BLaER1 (cell line): ENCODE measurements at regions not wholly inside any gene's neighbourhood (a gene's known extent, or its start where the extent isn't known, plus 50 kb on each side); places are given as distances from the start of the nearest gene placed in this dataset.

ENCODE experiments used
- H3K27ac ChIP-seq: shearing (Covaris generic); formaldehyde crosslinking; 2 replicates; pipeline ENCODE4 v1.8.1; 2022
- H3K27me3 ChIP-seq: shearing (Covaris generic); formaldehyde crosslinking; 2 replicates; pipeline ENCODE4 v1.8.1; 2022
- H3K36me3 ChIP-seq: shearing (Covaris generic); formaldehyde crosslinking; 2 replicates; pipeline ENCODE4 v1.8.1; 2022
- H3K4me1 ChIP-seq: shearing (Covaris generic); formaldehyde crosslinking; 2 replicates; pipeline ENCODE4 v1.8.1; 2022
- H3K4me2 ChIP-seq: shearing (Covaris generic); formaldehyde crosslinking; 2 replicates; pipeline ENCODE4 v1.8.1; 2022
- H3K4me3 ChIP-seq: shearing (Covaris generic); formaldehyde crosslinking; 2 replicates; pipeline ENCODE4 v1.8.1; 2022
- H3K9ac ChIP-seq: shearing (Covaris generic); formaldehyde crosslinking; 2 replicates; pipeline ENCODE4 v1.8.1; 2022
- H3K9me3 ChIP-seq: shearing (Covaris generic); formaldehyde crosslinking; 2 replicates; pipeline ENCODE4 v1.8.1; 2022
- H4K20me1 ChIP-seq: shearing (Covaris generic); formaldehyde crosslinking; 2 replicates; pipeline ENCODE4 v1.8.1; 2022
- Cebpa-rat ChIP-seq: shearing (Covaris generic); IDR thresholded peaks from 2 replicates; pipeline ENCODE4 v1.8.1; 2022

DNA sequence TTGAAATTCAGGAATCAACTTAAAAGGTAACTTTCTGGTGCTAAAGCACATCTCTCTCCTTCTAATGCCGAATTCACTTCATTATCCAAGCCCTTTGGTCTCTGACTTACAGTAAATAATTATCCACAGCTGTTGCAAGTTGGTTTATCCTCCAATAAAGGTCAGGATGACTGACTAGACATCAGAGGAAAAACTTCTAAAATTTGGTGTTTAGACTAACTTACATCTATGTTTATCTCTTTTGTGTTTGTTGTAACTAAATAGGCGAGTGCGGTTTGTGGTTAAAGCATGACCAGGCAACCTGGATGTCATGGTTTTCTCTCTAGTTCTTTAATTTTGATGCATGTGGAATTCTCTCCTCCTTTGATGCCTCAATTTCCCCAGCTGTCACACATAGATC lies 237.4 kb upstream of the LRTM1 start:
- H3K4me2 ChIP-seq: no peak overlapping the region
- no peaks in the 10 kb centered on the region for H4K20me1 ChIP-seq
- no peaks in the 10 kb centered on the region for H3K27me3 ChIP-seq
- no peak overlapping the region for H3K27ac ChIP-seq
- no peaks in the 10 kb centered on the region for H3K36me3 ChIP-seq
- no peak overlapping the region for H3K4me3 ChIP-seq
- H3K9ac ChIP-seq: no peak overlapping the region
- no peak for TF ChIP-seq Cebpa-rat
- H3K9me3 ChIP-seq: no peaks in the 10 kb centered on the region
- peaks cover 18% of the 10 kb centered on the region for H3K4me1 ChIP-seq

DNA sequence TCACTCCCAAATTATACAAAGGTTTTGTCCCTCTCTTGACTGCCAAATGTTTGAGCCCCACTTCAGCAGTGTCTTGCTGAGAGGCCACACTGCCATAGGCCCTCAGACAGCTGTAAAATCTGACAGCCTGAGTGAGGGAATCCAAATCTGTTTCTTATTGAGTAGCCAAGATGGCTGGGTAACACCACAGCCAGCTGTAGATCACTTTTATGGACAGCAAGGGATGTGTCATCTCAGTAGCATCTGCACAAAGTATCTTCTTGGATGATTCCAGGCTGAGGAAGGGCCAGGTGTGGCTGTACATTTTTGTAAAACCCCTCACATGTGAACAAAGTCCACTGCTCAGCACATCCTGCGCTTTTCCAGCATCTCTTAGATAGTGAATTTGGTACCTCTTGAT lies 237.0 kb upstream of the LRTM1 start:
- Histone ChIP-seq H4K20me1 (no peaks in the 10 kb centered on the region), H3K27me3 (no peaks in the 10 kb centered on the region), H3K4me2 (no peak overlapping the region), H3K27ac (no peak overlapping the region), H3K36me3 (no peaks in the 10 kb centered on the region), H3K9me3 (no peaks in the 10 kb centered on the region), H3K4me1 (peaks cover 22% of the 10 kb centered on the region), H3K9ac (no peak overlapping the region), H3K4me3 (no peak overlapping the region)
- no peak for TF ChIP-seq Cebpa-rat

DNA sequence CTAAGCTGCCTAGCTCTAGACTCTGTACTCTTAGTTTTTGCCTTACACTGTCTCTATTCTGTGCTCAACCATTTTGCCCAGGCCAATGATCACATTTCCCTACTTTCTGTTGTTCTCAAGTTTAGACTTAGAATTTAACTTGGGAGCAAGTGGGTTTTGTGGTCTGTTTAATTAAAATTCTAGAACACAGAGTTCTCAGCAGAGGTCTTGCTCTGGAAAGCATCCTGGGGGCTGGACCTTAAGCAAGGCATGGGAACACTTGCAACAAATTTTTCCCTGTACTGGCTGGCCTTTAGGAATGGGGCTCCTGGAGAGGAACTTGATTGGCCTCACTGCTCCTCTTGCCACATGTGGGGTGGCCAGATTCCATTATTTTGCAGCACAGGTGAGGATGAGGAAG lies 236.3 kb upstream of the LRTM1 start:
- Histone ChIP-seq H3K36me3 (no peaks in the 10 kb centered on the region), H3K4me2 (no peak overlapping the region), H3K9me3 (no peaks in the 10 kb centered on the region), H3K27ac (no peak overlapping the region), H3K9ac (no peak overlapping the region), H3K4me1 (peaks cover 28% of the 10 kb centered on the region), H3K4me3 (no peak overlapping the region), H4K20me1 (no peaks in the 10 kb centered on the region), H3K27me3 (no peaks in the 10 kb centered on the region)
- TF ChIP-seq Cebpa-rat: no peak

DNA sequence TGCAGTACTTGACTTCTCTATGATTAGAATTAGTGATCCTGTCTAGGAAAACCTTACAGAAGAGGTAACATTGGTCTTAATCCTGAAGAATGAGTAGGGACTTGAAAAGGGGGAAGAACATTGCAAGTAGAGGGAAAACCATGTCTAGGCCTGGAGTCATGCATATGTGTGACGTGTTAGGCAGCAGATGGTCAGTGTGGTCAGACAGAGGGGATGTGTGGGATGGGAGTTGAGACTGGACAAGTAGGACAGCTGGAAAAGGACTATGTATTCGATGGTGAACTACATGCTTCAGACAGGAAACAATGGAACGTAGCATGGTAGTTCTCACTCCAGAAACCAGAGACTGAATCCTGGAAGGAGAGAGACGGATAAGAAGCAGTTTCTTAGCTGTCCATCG lies 235.6 kb upstream of the LRTM1 start:
- no peak overlapping the region for H3K27ac ChIP-seq
- no peak overlapping the region for H3K4me3 ChIP-seq
- H4K20me1 ChIP-seq: no peaks in the 10 kb centered on the region
- TF ChIP-seq Cebpa-rat: no peak
- H3K36me3 ChIP-seq: no peaks in the 10 kb centered on the region
- no peaks in the 10 kb centered on the region for H3K9me3 ChIP-seq
- no peaks in the 10 kb centered on the region for H3K27me3 ChIP-seq
- H3K4me1 ChIP-seq: peaks cover 28% of the 10 kb centered on the region
- H3K4me2 ChIP-seq: no peak overlapping the region
- no peak overlapping the region for H3K9ac ChIP-seq

DNA sequence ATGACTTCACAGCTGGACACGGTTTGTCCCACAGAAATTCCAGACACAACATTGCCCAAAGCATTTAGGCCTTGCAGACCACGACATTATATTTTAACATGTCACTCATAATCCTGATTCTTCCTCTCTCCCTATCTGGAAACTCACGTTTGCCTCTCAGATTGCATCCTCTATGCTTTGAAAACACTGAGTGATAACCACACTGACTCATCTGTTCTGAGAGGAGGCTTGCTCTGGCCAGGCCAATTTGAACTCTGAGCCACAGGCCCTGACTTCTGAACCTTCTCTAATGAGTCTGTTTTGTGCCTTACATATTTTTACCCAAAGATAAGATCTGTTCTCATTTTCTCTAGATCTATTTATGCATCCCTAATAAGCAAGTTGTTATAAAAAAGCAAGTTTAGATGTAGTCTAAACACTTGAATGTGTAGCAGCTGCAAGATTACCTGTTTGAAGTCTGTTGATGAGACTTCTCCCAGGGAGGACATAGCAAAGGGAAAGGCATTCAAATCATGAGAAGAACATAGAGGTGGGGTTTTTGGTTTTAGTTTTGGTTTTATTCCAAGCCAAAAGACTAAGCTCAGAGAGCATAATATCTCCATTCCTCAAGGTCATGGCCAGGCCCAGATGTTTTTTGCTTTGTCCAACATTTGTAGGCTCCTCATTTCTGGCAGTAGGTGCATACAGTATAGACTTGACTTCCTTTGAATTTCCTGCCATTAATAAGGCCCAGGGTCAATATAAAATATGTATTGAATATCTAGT lies 234.4 kb upstream of the LRTM1 start:
- Histone ChIP-seq H3K4me1 (peaks cover 27% of the 10 kb centered on the region), H3K27me3 (no peaks in the 10 kb centered on the region), H3K9ac (no peak overlapping the region), H3K4me3 (no peak overlapping the region), H4K20me1 (no peaks in the 10 kb centered on the region), H3K4me2 (no peak overlapping the region), H3K36me3 (no peaks in the 10 kb centered on the region), H3K27ac (no peak overlapping the region), H3K9me3 (no peaks in the 10 kb centered on the region)
- TF ChIP-seq Cebpa-rat: no peak

DNA sequence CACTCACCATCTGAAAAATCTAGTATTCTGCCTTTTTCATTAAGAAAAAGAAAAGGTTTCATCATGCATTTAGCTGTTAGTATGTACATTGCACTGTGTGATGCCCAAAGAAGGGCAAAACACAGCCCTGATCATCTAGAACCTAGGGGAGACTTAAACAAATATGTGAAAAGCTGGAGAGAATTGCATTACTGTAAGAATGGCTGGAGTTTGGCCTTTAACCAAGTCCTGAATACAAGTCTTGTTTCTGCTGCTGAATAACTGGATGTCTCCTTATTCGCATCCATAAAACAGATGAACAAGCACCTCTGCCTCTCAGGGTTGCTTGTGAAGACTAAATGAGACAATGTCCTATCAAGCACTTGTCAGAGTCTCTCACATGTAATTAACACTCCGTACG lies 233.4 kb upstream of the LRTM1 start:
- no peaks in the 10 kb centered on the region for H3K36me3 ChIP-seq
- no peaks in the 10 kb centered on the region for H4K20me1 ChIP-seq
- H3K4me2 ChIP-seq: peak overlapping the region; percentile 60
- no peaks in the 10 kb centered on the region for H3K27me3 ChIP-seq
- no peak overlapping the region for H3K27ac ChIP-seq
- H3K9me3 ChIP-seq: no peaks in the 10 kb centered on the region
- TF ChIP-seq Cebpa-rat: no peak
- H3K9ac ChIP-seq: no peak overlapping the region
- H3K4me3 ChIP-seq: no peak overlapping the region
- peaks cover 23% of the 10 kb centered on the region for H3K4me1 ChIP-seq

DNA sequence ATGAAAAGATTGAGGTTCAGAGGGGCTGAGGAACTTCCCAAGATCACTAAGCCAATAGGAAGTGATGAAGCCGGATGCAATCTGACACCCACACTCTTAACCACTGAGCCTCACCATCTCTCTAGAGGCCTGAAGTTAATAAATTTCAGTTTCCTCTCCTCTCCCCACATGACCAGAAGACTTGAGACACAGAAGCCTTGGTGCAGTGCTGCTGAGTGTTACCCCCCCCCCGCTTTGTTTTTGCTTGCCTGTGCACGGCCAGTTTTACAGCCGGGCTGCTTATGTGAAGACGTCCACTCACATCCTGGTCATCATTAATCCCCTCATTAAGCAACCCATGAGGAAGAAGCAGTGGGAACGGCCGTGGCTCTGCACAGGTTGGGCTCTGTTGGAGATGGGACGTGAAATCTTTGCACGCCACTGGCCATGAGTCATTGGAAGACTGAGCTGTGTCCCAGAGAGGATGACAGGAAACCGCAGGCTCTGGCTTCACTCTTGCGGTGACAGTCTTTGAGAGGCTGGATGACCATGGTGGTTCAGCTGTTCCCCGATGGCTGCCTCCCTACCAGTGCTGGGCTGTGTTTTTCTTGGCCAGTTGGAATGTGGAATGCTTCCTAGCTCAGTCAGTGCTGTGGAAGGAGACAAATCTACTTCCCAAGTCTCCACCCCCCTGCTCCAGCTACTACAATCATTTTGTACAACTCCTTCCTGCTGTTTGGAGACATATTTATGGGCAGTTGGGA lies 232.6 kb upstream of the LRTM1 start:
- H3K27ac ChIP-seq: no peak overlapping the region
- H3K9ac ChIP-seq: no peak overlapping the region
- peak overlapping the region; percentile 4; the same call in 1 of the 2 replicates for H3K4me3 ChIP-seq
- H3K4me2 ChIP-seq: peak overlapping the region; percentile 60
- no peaks in the 10 kb centered on the region for H3K27me3 ChIP-seq
- no peaks in the 10 kb centered on the region for H3K36me3 ChIP-seq
- H3K9me3 ChIP-seq: no peaks in the 10 kb centered on the region
- H3K4me1 ChIP-seq: peaks cover 23% of the 10 kb centered on the region
- no peak for TF ChIP-seq Cebpa-rat
- H4K20me1 ChIP-seq: no peaks in the 10 kb centered on the region

DNA sequence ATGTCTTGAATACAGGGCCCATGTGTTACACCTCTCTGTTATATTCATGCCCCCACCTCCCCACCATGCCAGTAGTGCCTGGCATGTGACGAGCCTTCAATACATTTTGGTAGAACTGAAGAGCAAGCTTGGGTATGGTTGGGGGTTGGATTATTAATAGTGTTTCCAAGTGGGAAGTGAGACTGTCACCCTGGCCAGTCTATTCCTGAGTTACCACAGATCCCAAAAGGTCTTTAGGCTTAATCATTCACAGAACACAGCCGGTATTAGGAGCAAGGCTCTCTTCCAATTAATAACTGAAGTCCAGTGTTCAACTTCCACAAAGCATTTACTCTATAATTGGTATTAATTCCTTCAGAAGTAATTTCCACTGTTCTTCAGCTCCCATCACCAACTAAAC lies 231.9 kb upstream of the LRTM1 start:
- H3K27ac ChIP-seq: no peak overlapping the region
- H3K27me3 ChIP-seq: no peaks in the 10 kb centered on the region
- H3K4me3 ChIP-seq: no peak overlapping the region
- H3K9me3 ChIP-seq: no peaks in the 10 kb centered on the region
- no peaks in the 10 kb centered on the region for H4K20me1 ChIP-seq
- TF ChIP-seq Cebpa-rat: no peak
- H3K36me3 ChIP-seq: no peaks in the 10 kb centered on the region
- peaks cover 23% of the 10 kb centered on the region for H3K4me1 ChIP-seq
- peak overlapping the region; percentile 60 for H3K4me2 ChIP-seq
- no peak overlapping the region for H3K9ac ChIP-seq

DNA sequence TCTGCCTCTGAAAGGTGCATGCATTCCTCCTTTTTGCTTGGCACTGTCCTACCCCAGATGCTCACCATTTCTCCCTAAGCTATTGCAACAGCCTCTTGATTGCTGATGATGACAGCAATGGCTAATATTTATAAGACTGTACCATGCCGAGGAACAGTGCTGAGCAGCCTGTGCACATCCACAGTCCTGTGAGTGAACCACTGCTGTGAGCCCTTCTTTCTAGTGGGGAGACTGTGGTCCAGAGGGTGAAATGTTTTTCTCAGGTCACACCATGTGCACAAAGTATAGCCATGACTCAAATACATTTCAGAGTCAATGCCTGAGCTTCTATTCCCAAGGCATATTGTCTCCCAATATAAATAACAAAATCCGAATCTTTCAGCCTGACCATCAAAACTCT lies 231.2 kb upstream of the LRTM1 start:
- peaks cover 23% of the 10 kb centered on the region for H3K4me1 ChIP-seq
- H3K27me3 ChIP-seq: no peaks in the 10 kb centered on the region
- H3K27ac ChIP-seq: no peak overlapping the region
- H3K9ac ChIP-seq: no peak overlapping the region
- H3K4me2 ChIP-seq: no peak overlapping the region
- no peak overlapping the region for H3K4me3 ChIP-seq
- no peak for TF ChIP-seq Cebpa-rat
- H3K9me3 ChIP-seq: no peaks in the 10 kb centered on the region
- H3K36me3 ChIP-seq: no peaks in the 10 kb centered on the region
- H4K20me1 ChIP-seq: no peaks in the 10 kb centered on the region

DNA sequence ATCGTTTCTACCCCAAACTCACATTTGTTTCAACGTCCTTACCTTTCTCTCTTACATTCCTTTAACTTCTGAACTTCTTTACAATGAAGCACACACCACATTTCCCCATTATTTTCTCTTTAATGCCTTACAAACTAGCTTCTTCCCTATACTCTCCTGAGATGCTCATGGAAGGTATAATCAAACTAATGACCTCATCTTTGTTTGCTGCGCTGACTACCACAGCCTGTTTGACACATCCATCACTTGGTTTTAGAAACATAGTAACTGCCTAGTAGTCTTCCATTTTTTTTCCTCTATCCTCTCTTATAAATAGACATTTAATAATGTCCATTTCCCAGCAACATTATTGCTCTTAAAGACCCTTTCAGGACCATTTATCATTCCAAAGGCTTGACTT lies 230.5 kb upstream of the LRTM1 start:
- Histone ChIP-seq H3K4me1 (peaks cover 23% of the 10 kb centered on the region), H3K27ac (no peak overlapping the region), H3K4me3 (no peak overlapping the region), H4K20me1 (no peaks in the 10 kb centered on the region), H3K27me3 (no peaks in the 10 kb centered on the region), H3K9me3 (no peaks in the 10 kb centered on the region), H3K9ac (no peak overlapping the region), H3K4me2 (no peak overlapping the region), H3K36me3 (no peaks in the 10 kb centered on the region)
- no peak for TF ChIP-seq Cebpa-rat
